Lower leg skin (tissue), 3 donors: ENCODE measurements at regions not wholly inside any gene's neighbourhood (a gene's known extent, or its start where the extent isn't known, plus 50 kb on each side); places are given as distances from the start of the nearest gene placed in this dataset.

ENCODE experiments used
- CTCF ChIP-seq, 3 donors: fragments of 450-650 bp; IDR thresholded peaks; one replicate each; pipeline ENCODE4 v1.5.1; 2016; ENCODE audit warnings: antibody characterized with exemption in 3 of 3, mild to moderate bottlenecking in 3 of 3, moderate library complexity in 2 of 3
- POLR2A ChIP-seq, 2 donors: fragments of 450-650 bp; IDR thresholded peaks; one replicate each; pipeline ENCODE4 v1.6.1; 2016 to 2017; ENCODE audit warnings: antibody characterized with exemption in 2 of 2, mild to moderate bottlenecking in 1 of 2, moderate library complexity in 1 of 2

GRCh38 chr21:28750565-28750964 is 242.1 kb downstream of the LTN1 start:
- TF ChIP-seq CTCF (IDR thresholded peaks at IDR 0.05) (no peak), POLR2A (IDR thresholded peaks at IDR 0.05) (no peak)
